ENCODE measurements at regions not wholly inside any gene's neighbourhood (a gene's known extent, or its start where the extent isn't known, plus 50 kb on each side); places are given as distances from the start of the nearest gene placed in this dataset.
"Not testable (repeated sequence)": the region's sequence is repeated elsewhere in the genome, so short reads cannot be mapped to it uniquely, and the experiment has no call there.

DNA sequence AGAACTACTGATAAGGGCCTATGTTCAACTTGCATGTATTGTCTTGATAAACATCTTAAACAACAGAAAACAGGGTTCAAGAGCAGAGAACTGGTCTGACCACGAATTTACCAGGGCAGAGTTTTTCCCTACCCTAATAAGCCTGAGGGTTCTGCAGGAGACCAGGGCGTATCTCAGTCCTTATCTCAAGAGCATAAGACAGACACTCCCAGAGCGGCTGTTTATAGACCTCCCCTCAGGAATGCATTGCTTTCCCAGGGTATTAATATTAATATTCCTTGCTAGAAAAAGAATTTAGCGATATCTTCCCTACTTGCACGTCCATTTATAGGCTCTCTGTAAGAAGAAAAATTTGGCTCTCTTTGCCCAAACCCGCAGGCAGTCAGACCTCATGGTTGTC lies 637.2 kb downstream of the EPM2A start:
- TF ChIP-seq ZNF274 (IDR thresholded peaks at IDR 0.05; ENCODE audit: low read depth, low read length); YY1 (IDR thresholded peaks at IDR 0.05; ENCODE audit: insufficient read depth, insufficient read length): not testable (repeated sequence)

Data from NT2/D1 (cell line).